Stimulated activated CD4-positive, alpha-beta T cell treated with anti-CD3 and anti-CD28 coated beads, Interleukin-4, amount 100 ng/mL, for 4 hours (primary cell): ENCODE measurements at regions not wholly inside any gene's neighbourhood (a gene's known extent, or its start where the extent isn't known, plus 50 kb on each side); places are given as distances from the start of the nearest gene placed in this dataset.
A peak's percentile ranks its signal among the peaks of the same experiment; 100 is the strongest.
"Not testable (repeated sequence)": the region's sequence is repeated elsewhere in the genome, so short reads cannot be mapped to it uniquely, and the experiment has no call there.

ENCODE experiments used
- DNase-seq, 2 experiments: peaks; one replicate each; pipeline ENCODE4 v3.0.0-alpha.2; 2020

DNA sequence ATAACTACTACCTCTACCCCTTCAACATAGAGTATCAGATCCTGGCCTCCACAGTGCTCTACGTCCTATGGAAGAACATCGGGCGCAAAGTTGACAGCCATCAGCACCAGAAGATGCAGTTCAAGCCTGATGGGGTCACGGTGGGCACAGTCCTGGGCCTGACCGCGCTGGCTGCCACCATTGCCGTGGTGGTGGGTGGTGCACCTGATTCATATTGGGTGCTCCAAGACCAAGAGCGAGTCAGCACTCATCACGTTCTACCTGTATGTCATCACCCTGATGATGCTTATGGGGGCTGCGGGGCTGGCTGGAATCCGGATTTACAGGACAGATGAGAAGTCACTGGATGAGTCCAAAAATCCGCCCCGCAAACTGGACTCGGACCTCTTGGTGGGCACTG, 846.4 kb downstream of the RPIA start:
- DNase-seq: not testable (repeated sequence)

DNA sequence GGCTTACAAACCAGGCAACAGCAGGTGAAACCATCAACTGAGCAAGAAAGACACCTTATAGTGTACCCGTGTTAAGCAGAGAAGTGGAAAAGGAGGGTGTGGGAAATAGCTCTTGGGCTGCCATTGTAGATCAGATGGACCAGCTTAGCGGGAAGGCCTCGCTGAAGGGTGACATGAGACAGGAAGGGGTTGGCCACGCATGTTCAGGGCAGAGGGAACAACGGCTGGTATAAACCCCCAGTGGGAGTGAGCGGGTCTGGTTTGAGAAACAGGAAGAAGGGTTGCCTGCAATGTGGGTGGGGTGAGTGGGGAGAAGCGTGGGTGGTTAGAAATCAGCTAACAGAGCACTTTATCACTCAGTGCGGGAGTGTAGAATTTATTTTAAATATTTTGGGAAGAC, 852.6 kb downstream of the RPIA start:
- DNase-seq: not testable (repeated sequence)

DNA sequence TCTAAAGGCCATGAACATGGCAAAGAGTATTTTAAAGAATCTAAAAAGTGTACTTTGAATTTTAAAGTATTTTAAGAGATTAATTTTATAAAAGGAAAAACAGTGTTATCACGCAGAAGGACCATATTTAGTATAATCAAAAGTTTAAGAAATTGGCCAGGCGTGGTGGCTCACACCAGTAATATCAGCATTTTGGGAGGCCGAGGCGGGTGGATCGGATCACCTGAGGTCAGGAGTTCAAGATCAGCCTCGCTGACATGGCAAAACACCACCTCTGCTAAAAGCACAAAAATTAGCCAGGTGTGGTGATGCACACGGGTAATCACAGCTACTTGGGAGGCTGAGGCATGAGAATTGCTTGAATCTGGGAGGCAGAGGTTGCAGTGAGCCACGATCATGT, 887.7 kb downstream of the RPIA start:
- DNase-seq: not testable (repeated sequence)

DNA sequence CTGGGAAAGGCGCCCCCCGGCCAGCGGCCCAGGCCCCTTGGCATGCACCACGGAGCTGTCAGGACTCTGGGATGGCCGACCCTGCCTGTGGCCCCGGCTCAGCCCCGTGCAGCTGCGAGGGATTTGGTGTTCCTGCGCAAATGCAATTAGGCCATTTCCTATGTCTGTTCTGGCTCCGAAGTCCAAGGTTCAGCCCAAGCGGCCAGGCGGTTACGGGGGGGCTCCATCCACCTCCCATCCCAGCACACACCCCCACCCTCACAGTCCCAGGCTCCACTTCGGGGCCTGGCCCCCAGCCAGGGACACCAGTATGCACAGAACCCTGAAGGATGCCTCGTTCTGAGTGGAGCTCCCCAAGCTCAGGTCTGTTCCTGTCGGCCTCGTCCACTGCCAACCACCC, 891.3 kb downstream of the RPIA start:
- DNase-seq: not testable (repeated sequence)

DNA sequence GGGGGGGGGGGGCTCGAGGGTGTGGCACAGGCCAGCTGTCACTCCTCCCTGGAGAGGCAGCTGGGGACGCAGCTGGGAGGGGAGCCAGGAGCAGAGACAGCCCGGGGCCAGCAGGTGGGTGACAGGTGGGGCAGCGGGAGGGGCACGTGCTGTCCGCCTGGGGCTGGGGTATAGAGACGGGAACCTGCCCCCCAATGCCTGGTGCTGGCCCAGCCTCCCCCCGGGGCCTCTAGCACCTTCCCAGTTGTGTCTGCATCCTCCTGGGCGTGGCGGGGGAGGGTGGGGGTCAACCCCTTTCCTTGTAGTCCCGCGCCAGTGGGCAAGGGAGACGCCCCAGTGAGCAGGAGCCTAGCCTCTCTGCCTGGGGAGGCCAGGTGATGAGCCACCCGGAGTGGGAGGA, 892.6 kb downstream of the RPIA start:
- not testable (repeated sequence) for DNase-seq

DNA sequence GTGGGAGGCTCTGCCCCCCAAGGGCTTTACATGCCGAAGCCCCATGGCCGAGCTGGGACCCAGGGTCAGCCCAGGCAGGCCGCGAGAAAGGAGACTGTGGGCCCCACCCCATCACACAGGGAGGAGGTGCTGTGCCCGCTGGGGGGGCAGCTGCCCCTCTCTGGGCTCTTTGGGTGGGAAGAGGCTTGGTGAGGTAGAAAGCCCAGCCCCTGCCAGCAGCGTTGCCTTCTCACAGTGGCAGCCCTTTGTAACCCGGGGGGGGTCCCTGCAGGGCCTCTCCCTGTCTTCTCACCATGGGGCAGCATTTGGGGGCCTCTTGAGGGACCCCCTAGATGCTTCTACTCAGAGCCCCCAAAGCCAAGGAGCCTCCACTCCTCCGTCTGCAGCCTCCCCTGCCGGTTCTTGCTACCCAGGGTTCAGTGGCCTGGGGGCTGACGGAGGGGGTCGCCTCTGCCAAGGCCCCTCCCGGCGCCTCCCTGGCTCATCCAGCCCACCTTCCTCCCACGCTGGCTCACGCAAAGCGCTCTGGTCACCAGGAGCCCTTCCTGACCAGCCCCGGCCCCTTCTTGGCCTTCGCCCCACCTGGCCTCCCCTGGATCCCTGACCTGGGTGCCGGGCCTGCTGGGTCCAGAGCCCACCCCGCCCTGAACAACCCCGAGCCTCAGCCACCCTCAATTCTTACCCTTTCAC, 893.5 kb downstream of the RPIA start:
- DNase-seq: not testable (repeated sequence)

GRCh38 chr2:89585558-89585920, 894.1 kb downstream of the RPIA start:
- peak; percentile 14 to 18 for DNase-seq

GRCh38 chr2:89599843-89600242, 908.4 kb downstream of the RPIA start:
- DNase-seq: not testable (repeated sequence)

DNA sequence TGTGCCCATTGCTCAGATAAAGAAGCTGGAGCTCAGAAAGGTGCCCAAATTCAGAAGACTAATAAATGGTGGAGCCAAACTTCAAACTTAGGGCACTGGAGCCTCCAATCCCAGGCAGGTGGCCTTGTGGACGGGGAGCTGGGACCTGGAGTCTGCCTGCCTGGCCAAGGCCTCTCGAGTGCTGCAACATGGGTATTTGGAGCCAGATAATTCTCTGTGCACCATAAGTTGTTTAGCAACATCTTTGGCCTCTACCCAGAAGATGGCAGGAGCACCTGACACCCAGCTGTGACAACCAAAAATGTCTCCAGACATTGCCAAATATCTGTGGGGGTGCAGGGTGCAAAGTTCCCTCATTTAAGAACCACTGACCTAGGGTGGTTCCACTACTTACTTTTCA, 915.0 kb downstream of the RPIA start:
- not testable (repeated sequence) for DNase-seq

- DNase-seq: not testable (repeated sequence)
Observed at GRCh38 chr2:89610207-89610926, 918.9 kb downstream of the RPIA start.

DNA sequence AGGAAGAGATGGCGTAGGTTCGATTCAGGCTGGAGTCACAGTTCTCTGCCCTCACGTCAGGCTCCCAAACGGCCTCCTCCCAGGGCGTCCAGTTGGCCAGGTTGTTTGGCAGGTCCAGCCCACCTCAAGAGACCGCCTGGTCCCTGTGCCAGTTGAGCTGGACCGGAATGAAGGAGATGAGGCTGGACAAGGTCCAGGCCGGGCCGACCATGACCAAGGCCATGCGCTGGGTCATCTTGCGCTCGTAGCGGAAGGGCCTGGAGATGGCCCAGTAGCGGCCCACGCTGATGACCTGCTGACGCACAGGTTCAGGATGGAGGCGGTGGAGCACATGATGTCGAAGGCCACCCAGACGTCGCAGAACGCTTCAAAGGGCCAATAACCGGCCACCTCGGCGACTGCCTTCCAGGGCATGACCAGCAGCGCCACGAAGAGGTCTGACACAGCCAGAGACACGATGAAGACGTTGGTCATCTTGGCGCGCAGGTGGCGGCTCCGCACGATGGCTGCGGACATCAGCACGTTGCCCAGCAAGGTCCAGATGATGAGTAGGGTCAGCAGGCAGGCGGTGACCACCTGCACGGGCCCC, 919.5 kb downstream of the RPIA start:
- DNase-seq: not testable (repeated sequence)

- DNase-seq: not testable (repeated sequence)
Observed at GRCh38 chr2:89611710-89612109, 920.2 kb downstream of the RPIA start.

GRCh38 chr2:89649268-89649667, 957.8 kb downstream of the RPIA start:
- DNase-seq: not testable (repeated sequence)

DNA sequence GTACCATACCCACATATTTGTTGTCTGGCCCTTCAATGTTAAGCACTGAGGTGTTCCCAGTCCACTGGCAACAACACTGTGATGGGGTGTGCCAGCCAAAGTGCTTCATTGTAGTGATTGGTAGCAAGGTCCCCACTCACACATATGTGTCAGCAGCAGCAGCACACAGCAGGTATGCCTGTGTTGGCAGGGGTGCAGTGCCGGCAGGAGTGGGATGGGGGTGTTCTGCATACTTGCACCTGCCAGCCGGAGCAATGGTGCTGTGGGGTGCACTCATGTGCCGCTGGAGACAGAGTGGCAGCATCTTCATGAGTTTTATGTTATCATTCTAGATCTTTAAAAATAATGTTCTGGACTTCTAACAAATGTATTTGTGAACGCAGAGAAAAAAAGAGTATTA, 987.8 kb downstream of the RPIA start:
- not testable (repeated sequence) for DNase-seq
